SH-SY5Y (cell line): ENCODE measurements at regions not wholly inside any gene's neighbourhood (a gene's known extent, or its start where the extent isn't known, plus 50 kb on each side); places are given as distances from the start of the nearest gene placed in this dataset.
A peak's percentile ranks its signal among the peaks of the same experiment; 100 is the strongest.

Source experiments
- GATA2 ChIP-seq: IDR thresholded peaks from 2 replicates; pipeline ENCODE4 v1.6.1; 2011; ENCODE audit warnings: mild to moderate bottlenecking, low read depth, low read length
- GATA3 ChIP-seq: IDR thresholded peaks from 2 replicates; pipeline ENCODE4 v1.6.1; 2011; ENCODE audit warnings: low read depth, mild to moderate bottlenecking, low read length, moderate library complexity

- no peak for TF ChIP-seq GATA2
- no peak for TF ChIP-seq GATA3
These were observed 182.0 kb upstream of the GHITM start for GRCh38 chr10:83957168-83957947.

DNA sequence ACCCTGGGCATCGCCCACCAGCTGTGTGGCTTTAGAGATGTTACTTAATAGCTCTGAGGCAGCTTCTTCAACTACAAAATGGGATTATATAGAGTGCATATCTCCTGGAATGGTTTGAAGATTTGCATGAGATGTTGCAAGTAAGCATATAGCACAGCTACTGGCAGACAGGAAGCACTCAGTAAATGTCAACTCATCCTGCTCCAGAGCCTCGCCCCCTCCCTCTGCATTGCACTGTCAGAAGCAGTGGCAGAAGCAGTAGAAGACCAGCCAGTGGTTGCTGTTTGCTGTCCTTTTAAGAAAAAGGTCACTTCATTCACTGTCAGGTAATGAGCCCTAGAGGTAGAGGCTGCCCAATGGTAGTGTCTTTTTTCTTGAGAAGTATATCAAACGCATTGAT is 180.0 kb upstream of the GHITM start:
- TF ChIP-seq GATA3 (no peak), GATA2 (no peak)

DNA sequence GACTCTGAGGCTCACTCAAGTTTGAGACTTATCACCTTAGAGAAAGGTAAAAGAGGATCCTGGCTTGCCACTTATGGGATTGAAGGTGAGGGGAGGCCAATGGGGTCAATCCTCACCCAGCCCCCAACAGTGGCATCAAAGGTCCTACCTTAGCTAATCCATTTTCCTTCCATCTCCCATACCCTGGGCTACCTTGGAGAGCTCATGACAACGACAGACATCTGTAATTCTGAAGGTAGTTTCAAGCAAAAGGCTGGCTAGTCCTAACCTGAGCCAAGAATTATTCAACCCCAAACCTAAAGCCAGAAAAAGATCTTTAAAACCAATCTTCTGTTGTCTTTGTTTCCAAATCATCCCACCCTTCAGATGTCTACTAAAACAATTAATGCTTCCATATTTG is 179.2 kb upstream of the GHITM start:
- no peak for TF ChIP-seq GATA2
- TF ChIP-seq GATA3: no peak

GRCh38 chr10:83961620-83962019 is 177.7 kb upstream of the GHITM start:
- TF ChIP-seq GATA2 (peak; percentile 16; the same call in 1 of the 2 replicates), GATA3 (no peak)

DNA sequence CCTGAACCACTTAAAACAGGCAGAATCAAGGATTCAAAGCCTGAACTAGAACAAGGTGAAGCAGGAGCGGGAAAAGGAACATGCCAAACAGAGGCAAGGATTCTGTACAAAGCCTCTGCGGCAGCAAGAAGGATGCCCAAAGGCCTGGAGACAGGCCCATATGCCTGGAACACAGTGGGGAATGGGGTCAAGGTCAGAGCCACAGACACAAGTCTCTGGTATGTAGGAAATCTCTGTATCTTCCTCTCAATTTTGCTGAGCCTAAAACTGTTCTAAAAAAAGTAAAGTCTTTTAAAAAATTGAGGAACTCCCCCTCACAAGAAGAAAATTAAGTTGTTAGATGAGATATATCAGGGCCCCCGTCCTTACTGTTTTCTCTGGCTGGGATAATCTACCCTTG is 175.9 kb upstream of the GHITM start:
- TF ChIP-seq GATA3 (no peak), GATA2 (no peak)

DNA sequence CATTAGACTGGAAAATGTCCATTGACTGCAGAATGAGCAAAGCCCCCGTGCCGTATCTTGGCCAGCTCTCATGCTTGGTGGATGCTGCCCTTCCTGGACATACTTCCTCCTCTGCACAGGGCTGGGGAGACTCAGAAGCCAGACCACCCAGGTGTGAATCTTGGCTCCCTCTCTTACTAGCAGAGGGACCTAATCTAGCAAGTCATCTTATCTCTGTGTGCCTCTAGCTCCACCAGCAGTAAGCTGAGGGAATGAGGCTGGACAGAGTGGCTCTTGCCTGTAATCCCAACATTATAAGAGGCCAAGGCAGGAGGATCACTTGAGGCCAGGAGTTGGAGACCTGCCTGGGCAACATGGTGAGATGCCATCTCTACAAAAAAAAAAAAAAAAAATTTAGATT is 173.8 kb upstream of the GHITM start:
- TF ChIP-seq GATA2 (no peak), GATA3 (no peak)

GRCh38 chr10:83968052-83968451 is 171.3 kb upstream of the GHITM start:
- TF ChIP-seq GATA2 (no peak), GATA3 (no peak)

GRCh38 chr10:83978681-83979383 is 160.5 kb upstream of the GHITM start:
- TF ChIP-seq GATA3: no peak
- TF ChIP-seq GATA2: no peak

GRCh38 chr10:83982812-83983211 is 156.5 kb upstream of the GHITM start:
- TF ChIP-seq GATA2: no peak
- TF ChIP-seq GATA3: no peak

DNA sequence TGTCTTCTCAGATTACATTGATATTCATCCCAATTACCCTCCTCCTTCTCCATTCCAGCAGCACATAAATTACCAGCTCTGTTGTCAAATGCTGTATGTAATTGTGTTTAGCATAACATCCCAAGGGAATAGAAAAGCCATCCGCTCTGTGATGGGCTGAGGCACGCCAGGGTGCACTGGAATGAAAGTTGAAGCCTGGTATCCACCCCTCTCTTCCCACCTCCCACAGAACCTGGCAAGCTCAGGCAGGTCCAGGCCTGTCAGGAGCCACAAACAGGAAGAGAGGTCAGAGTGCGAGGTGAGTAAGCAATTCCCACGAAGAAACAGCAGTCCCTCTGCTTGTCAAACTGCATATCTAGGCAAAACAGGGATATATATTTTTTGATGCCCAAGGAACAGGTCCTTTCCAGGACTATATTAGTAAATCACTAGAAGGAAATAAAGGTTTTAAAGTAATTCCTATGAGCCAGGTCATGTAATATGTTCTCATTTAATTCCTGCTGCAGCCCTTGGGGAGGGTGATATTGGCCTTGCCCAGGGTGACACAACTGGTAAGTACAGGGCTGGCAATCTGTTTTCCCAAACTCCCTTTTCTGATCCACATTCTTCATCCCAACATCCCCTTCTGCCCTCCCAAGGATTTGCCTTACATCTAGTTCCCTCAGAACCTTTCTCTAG is 155.6 kb upstream of the GHITM start:
- no peak for TF ChIP-seq GATA3
- no peak for TF ChIP-seq GATA2

- TF ChIP-seq GATA3 (no peak), GATA2 (no peak)
These were observed 155.1 kb upstream of the GHITM start for GRCh38 chr10:83984256-83984640.

GRCh38 chr10:83986800-83987199 is 152.5 kb upstream of the GHITM start:
- no peak for TF ChIP-seq GATA3
- no peak for TF ChIP-seq GATA2

DNA sequence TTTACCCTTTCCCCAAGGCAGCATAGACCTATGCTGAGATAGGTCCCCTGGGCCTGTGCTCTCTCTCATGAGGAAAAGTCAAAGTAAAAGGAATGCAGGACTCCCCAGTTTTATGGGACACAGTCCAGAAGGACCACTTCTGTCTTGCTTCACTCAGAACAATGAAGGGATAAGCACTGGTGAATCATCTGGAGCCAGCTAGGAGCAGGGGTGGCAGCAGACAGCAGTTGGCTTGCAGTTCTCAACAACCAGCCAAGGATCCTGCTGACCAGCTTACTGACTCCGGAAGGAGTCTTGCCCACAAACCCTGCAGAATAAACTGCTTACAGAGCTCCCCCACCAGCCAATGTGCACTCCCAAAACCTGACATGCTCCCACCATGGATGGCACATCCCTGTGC is 152.1 kb upstream of the GHITM start:
- TF ChIP-seq GATA3 (no peak), GATA2 (no peak)

DNA sequence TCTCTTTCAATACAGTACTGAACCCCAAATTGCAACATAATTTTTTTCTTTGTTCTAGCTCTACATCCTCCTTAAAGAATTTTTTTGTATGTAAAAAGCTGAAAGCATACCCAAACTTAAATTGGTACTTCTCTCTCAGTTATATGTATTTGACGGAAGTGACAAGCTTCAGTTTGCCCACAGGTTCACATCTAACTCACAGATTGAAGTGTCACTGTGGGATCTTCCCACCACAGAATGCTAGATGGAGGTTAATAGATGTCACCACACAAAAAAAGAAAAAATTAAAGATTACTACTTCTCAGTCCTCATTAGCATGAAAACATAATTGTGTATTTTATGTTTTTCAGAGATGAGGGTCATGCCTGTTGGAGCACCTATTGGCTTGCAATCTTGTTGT is 150.9 kb upstream of the GHITM start:
- TF ChIP-seq GATA3: no peak
- TF ChIP-seq GATA2: no peak

- no peak for TF ChIP-seq GATA3
These were observed 149.2 kb upstream of the GHITM start for GRCh38 chr10:83990126-83990525.
